HCT116 (cell line): ENCODE measurements at regions not wholly inside any gene's neighbourhood (a gene's known extent, or its start where the extent isn't known, plus 50 kb on each side); places are given as distances from the start of the nearest gene placed in this dataset.

Source experiments
- ATAC-seq: fragments of 200-7000 bp; cut with Tn5 transposase; 2 replicates; pipeline ENCODE4 v1.9.1; 2020; ENCODE audit warnings: mild to moderate bottlenecking, moderate library complexity
- BruUV-seq: library from RNA; stranded (reverse); fragments of 400-500 nt; replicated peaks from 2 replicates; lab custom pipeline; 2021; lab: Mats Ljungman, UMichigan
- CTCF ChIA-PET: fragments of 300-600 bp; sonication (Branson Sonifier 250); formaldehyde crosslinking; loops from one replicate; lab custom pipeline; 2021; ENCODE audit warnings: antibody characterized with exemption; lab: Charles Lee
- POLR2A ChIA-PET: fragments of 300-600, 350-600 bp; sonication (Branson Sonifier 250); formaldehyde crosslinking; loops from one replicate; lab custom pipeline; 2021; ENCODE audit warnings: antibody characterized with exemption; lab: Charles Lee
- RAD21 ChIA-PET, 2 experiments: fragments of 300-600 bp; sonication (Branson Sonifier 250); formaldehyde crosslinking; loops; one replicate each; lab custom pipeline; 2023; ENCODE audit warnings: low total read pairs in 2 of 2; ENCODE audit not compliant: uncharacterized antibody in 2 of 2, unreplicated experiment in 2 of 2, low non-redundant PET in 1 of 2; lab: Charles Lee
- DNase-seq: peaks from one replicate; pipeline ENCODE4 v3.0.0-alpha.2; 2010; ENCODE audit warnings: low read depth, low spot score
- H2AFZ ChIP-seq: fragments of 200-600 bp; shearing (Covaris generic), sonication (generic); 2 replicates; pipeline ENCODE4 v1.6.1; 2017; ENCODE audit warnings: low read depth, mixed run types, mixed read lengths, antibody characterized with exemption, low read length; ENCODE audit not compliant: poor library complexity, severe bottlenecking
- H3K27ac ChIP-seq: 2 replicates; pipeline ENCODE4 v1.5.1; 2012; ENCODE audit warnings: low read depth, low read length
- H3K27me3 ChIP-seq: fragments of 200-600 bp; sonication (generic); 2 replicates; pipeline ENCODE4 v1.6.1; 2016; ENCODE audit warnings: mixed run types, low read length, mixed read lengths; ENCODE audit not compliant: insufficient read depth
- H3K36me3 ChIP-seq, 2 experiments: fragments of 200-500 bp in 1 of 2; fragments of 200-600 bp in 1 of 2; sonication (Bioruptor generic) in 1 of 2; sonication (generic) in 1 of 2; 2 replicates each; pipeline versions ENCODE4 v1.5.1 to v1.6.1; 2014 to 2016; ENCODE audit warnings: low read length in 2 of 2, inconsistent platforms in 1 of 2, mixed read lengths in 1 of 2, mixed run types in 1 of 2; ENCODE audit not compliant: insufficient read depth in 2 of 2, control insufficient read depth in 1 of 2
- H3K4me1 ChIP-seq, 2 experiments: fragments of 200-600 bp in 1 of 2; sonication (generic) in 1 of 2; 2 replicates each; pipeline versions ENCODE4 v1.5.1 to v1.6.1; 2012 to 2017; ENCODE audit warnings: low read length in 2 of 2, inconsistent platforms in 1 of 2, mild to moderate bottlenecking in 1 of 2, mixed read lengths in 1 of 2, mixed run types in 1 of 2, moderate library complexity in 1 of 2; ENCODE audit not compliant: insufficient read depth in 2 of 2, control insufficient read depth in 1 of 2
- H3K4me2 ChIP-seq: fragments of 200-600 bp; sonication (generic); 2 replicates; pipeline ENCODE4 v1.6.1; 2017; ENCODE audit warnings: mixed run types, low read length, mixed read lengths
- H3K4me3 ChIP-seq, 2 experiments: fragments of 200-600 bp in 1 of 2; sonication (generic) in 1 of 2; replicated peaks in 1 of 2; 2 replicates each; pipeline ENCODE4 v1.5.1; 2011 to 2016; ENCODE audit warnings: low read length in 2 of 2, control low read depth in 1 of 2, low read depth in 1 of 2, mild to moderate bottlenecking in 1 of 2, mixed read lengths in 1 of 2, mixed run types in 1 of 2
- H3K79me2 ChIP-seq: fragments of 200-600 bp; sonication (generic); 2 replicates; pipeline ENCODE4 v1.6.1; 2017; ENCODE audit warnings: mild to moderate bottlenecking, mixed run types, low read length, moderate library complexity, mixed read lengths; ENCODE audit not compliant: insufficient read depth
- H3K9ac ChIP-seq: fragments of 200-600 bp; sonication (generic); 2 replicates; pipeline ENCODE4 v1.6.1; 2016; ENCODE audit warnings: low read length, mixed read lengths
- H3K9me2 ChIP-seq: fragments of 200-600 bp; sonication (generic), shearing (Covaris generic); 2 replicates; pipeline ENCODE4 v1.6.1; 2017; ENCODE audit warnings: mixed run types, mild to moderate bottlenecking, moderate library complexity; ENCODE audit not compliant: insufficient read depth
- H3K9me3 ChIP-seq, 2 experiments: fragments of 200-500 bp in 1 of 2; fragments of 200-600 bp in 1 of 2; sonication (Bioruptor generic) in 1 of 2; sonication (generic) in 1 of 2; 2 replicates each; pipeline ENCODE4 v1.6.1; 2014 to 2017; ENCODE audit warnings: low read length in 2 of 2, mixed read lengths in 2 of 2, inconsistent platforms in 1 of 2, low read depth in 1 of 2, mild to moderate bottlenecking in 1 of 2, mixed run types in 1 of 2, moderate library complexity in 1 of 2; ENCODE audit not compliant: control insufficient read depth in 1 of 2, insufficient read depth in 1 of 2
- H4K20me1 ChIP-seq: fragments of 200-600 bp; sonication (generic), shearing (Covaris generic); 2 replicates; pipeline ENCODE4 v1.6.1; 2017; ENCODE audit warnings: mixed run types, mild to moderate bottlenecking, moderate library complexity; ENCODE audit not compliant: insufficient read depth
- CEBPB ChIP-seq: IDR thresholded peaks from 2 replicates; pipeline ENCODE4 v1.6.1; 2012; ENCODE audit warnings: low read depth
- EGR1 ChIP-seq: IDR thresholded peaks from 2 replicates; pipeline ENCODE4 v1.6.1; 2012; ENCODE audit warnings: low read depth
- EZH2 ChIP-seq: fragments of 200-600 bp; sonication (generic); IDR thresholded peaks from 2 replicates; pipeline ENCODE4 v1.6.1; 2017; ENCODE audit warnings: antibody characterized with exemption, mixed run types
- FOSL1 ChIP-seq: IDR thresholded peaks from 2 replicates; pipeline ENCODE4 v1.6.1; 2012; ENCODE audit warnings: low read depth
- JUND ChIP-seq: IDR thresholded peaks from 2 replicates; pipeline ENCODE4 v1.6.1; 2012
- SIN3A ChIP-seq: IDR thresholded peaks from 2 replicates; pipeline ENCODE4 v1.6.1; 2012; ENCODE audit warnings: low read depth
- SP1 ChIP-seq: IDR thresholded peaks from 2 replicates; pipeline ENCODE4 v1.6.1; 2012; ENCODE audit warnings: low read depth
- SRF ChIP-seq: IDR thresholded peaks from 2 replicates; pipeline ENCODE4 v1.6.1; 2012; ENCODE audit warnings: low read depth
- TCF7L2 ChIP-seq: IDR thresholded peaks from 2 replicates; pipeline ENCODE4 v1.7.0; 2011; ENCODE audit warnings: borderline replicate concordance, inconsistent platforms; ENCODE audit not compliant: insufficient read depth, insufficient read length; ENCODE audit errors: extremely low read depth
- ZFX ChIP-seq: fragments of 450-650 bp; IDR thresholded peaks from 2 replicates; pipeline ENCODE4 v1.6.1; 2017
- intact Hi-C: fragments of 100-400 bp; cut with micrococcal nuclease; formaldehyde crosslinking; loops from 2 replicates; pipeline ENCODE4 v1.10.0; 2022
- TF ChIP-seq, protein P1 (sequence below): IDR thresholded peaks from 2 replicates; pipeline ENCODE4 v1.6.1; 2012
- TF ChIP-seq, protein P2 (sequence below): IDR thresholded peaks from 2 replicates; pipeline ENCODE4 v1.6.1; 2011; ENCODE audit warnings: mild to moderate bottlenecking, low read length, moderate library complexity; ENCODE audit not compliant: insufficient replicate concordance; ENCODE audit errors: extremely low read depth
- TF ChIP-seq, protein P3 (sequence below): IDR thresholded peaks from 2 replicates; pipeline ENCODE4 v1.6.1; 2012; ENCODE audit warnings: low read depth

DNA sequence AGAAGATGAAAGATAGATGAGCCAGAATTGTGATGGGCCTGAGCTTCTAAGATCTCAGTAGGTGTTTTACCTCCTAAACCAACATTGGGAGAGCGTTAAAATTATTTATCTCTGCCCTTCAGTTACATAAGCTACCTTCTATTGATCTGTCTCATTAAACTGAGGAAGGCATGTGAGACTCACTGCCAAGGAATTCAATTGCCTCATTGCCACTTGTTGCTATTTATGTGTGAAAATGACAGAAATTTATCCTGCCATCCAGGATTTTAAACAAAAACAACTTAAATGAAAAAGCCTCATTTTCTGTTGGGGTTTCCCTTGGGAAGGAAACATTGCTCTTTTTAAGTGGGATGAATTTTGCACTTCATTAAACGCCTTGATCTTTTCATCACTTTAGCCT, 78.7 kb upstream of the RUNX1 start:
- Histone ChIP-seq H3K27me3 (no peaks in the 10 kb centered on the region), H3K9me3 (no peaks in the 10 kb centered on the region), H3K4me1 (peaks cover 5 to 13% of the 10 kb centered on the region in 2 experiments; a peak in 3 of 4 replicates), H3K4me2 (peak overlapping the region; percentile 30), H3K4me3 (no peak overlapping the region), H3K9me2 (no peaks in the 10 kb centered on the region), H3K79me2 (no peaks in the 10 kb centered on the region), H3K27ac (no peak overlapping the region), H4K20me1 (no peaks in the 10 kb centered on the region), H2AFZ (peak overlapping the region; percentile 52), H3K9ac (no peak overlapping the region), H3K36me3 (no peaks in the 10 kb centered on the region)
- RAD21 ChIA-PET = no interaction called here
- CTCF ChIA-PET = no interaction called here
- no peak for DNase-seq
- intact Hi-C loops = no loop called here
- POLR2A ChIA-PET = interaction anchor here (1.0 kb wide), 1 partner anchor 11 kb away, joined by 3 read pairs; no protein-coding TSS in a partner anchor
- ATAC-seq = no peak
- BruUV-seq = no TSS peak
- 0 out of 2 replicates have a peak, but pooled peaks have one; percentile 17 for TF ChIP-seq CEBPB
- TF ChIP-seq SP1 = no peak

DNA sequence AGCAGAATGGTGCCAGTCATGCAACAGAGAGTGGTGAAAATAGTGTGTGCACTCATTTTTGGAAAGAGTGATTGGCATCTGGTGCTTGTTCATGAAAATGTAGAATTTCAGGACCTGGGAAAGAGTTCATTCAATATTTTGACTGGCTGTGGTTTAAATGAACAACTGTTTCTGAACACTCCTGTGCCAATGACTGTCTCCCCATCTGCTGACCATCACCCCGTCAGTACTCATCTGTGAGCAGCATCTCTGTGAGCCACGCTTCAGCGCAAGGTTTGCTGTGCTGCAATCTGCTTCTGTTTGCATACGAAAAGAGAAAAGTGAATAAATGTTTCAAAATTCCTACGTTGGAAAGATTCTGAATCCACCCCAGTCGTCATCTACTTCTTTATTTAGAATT, 77.9 kb upstream of the RUNX1 start:
- ChIA-PET POLR2A (no interaction called here), RAD21 (no interaction called here), CTCF (no interaction called here)
- ATAC-seq (no peak), DNase-seq (no peak)
- Histone ChIP-seq H3K27me3 (no peaks in the 10 kb centered on the region), H3K9ac (no peak overlapping the region), H3K27ac (no peak overlapping the region), H3K4me1 (peaks cover 5 to 13% of the 10 kb centered on the region in 2 experiments; a peak in 3 of 4 replicates), H3K4me3 (no peak overlapping the region), H3K36me3 (no peaks in the 10 kb centered on the region), H2AFZ (no peak overlapping the region), H4K20me1 (no peaks in the 10 kb centered on the region), H3K9me3 (no peaks in the 10 kb centered on the region), H3K79me2 (no peaks in the 10 kb centered on the region), H3K4me2 (no peak overlapping the region), H3K9me2 (no peaks in the 10 kb centered on the region)
- intact Hi-C loops = no loop called here
- TF ChIP-seq SIN3A = no peak
- TF ChIP-seq SRF = no peak
- TF ChIP-seq CEBPB = no peak
- TF ChIP-seq, protein P1, sequence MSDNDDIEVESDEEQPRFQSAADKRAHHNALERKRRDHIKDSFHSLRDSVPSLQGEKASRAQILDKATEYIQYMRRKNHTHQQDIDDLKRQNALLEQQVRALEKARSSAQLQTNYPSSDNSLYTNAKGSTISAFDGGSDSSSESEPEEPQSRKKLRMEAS = no peak
- TF ChIP-seq EGR1 = no peak
- no peak for TF ChIP-seq JUND
- TF ChIP-seq, protein P2, sequence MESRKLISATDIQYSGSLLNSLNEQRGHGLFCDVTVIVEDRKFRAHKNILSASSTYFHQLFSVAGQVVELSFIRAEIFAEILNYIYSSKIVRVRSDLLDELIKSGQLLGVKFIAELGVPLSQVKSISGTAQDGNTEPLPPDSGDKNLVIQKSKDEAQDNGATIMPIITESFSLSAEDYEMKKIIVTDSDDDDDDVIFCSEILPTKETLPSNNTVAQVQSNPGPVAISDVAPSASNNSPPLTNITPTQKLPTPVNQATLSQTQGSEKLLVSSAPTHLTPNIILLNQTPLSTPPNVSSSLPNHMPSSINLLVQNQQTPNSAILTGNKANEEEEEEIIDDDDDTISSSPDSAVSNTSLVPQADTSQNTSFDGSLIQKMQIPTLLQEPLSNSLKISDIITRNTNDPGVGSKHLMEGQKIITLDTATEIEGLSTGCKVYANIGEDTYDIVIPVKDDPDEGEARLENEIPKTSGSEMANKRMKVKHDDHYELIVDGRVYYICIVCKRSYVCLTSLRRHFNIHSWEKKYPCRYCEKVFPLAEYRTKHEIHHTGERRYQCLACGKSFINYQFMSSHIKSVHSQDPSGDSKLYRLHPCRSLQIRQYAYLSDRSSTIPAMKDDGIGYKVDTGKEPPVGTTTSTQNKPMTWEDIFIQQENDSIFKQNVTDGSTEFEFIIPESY = no peak
- TF ChIP-seq ZFX = no peak
- TF ChIP-seq FOSL1 = no peak
- TF ChIP-seq EZH2 = no peak
- TF ChIP-seq TCF7L2 = no peak
- TF ChIP-seq SP1 = no peak
- TF ChIP-seq, protein P3, sequence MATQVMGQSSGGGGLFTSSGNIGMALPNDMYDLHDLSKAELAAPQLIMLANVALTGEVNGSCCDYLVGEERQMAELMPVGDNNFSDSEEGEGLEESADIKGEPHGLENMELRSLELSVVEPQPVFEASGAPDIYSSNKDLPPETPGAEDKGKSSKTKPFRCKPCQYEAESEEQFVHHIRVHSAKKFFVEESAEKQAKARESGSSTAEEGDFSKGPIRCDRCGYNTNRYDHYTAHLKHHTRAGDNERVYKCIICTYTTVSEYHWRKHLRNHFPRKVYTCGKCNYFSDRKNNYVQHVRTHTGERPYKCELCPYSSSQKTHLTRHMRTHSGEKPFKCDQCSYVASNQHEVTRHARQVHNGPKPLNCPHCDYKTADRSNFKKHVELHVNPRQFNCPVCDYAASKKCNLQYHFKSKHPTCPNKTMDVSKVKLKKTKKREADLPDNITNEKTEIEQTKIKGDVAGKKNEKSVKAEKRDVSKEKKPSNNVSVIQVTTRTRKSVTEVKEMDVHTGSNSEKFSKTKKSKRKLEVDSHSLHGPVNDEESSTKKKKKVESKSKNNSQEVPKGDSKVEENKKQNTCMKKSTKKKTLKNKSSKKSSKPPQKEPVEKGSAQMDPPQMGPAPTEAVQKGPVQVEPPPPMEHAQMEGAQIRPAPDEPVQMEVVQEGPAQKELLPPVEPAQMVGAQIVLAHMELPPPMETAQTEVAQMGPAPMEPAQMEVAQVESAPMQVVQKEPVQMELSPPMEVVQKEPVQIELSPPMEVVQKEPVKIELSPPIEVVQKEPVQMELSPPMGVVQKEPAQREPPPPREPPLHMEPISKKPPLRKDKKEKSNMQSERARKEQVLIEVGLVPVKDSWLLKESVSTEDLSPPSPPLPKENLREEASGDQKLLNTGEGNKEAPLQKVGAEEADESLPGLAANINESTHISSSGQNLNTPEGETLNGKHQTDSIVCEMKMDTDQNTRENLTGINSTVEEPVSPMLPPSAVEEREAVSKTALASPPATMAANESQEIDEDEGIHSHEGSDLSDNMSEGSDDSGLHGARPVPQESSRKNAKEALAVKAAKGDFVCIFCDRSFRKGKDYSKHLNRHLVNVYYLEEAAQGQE = no peak
- TF ChIP-seq, all 23 proteins: peak for 0
- BruUV-seq = no TSS peak
